Fibroblast of skin of back (primary cell): ENCODE measurements at regions not wholly inside any gene's neighbourhood (a gene's known extent, or its start where the extent isn't known, plus 50 kb on each side); places are given as distances from the start of the nearest gene placed in this dataset.
"Not testable (repeated sequence)": the region's sequence is repeated elsewhere in the genome, so short reads cannot be mapped to it uniquely, and the experiment has no call there.

ENCODE experiments used
- DNase-seq: peaks from one replicate; pipeline ENCODE4 v3.0.0-alpha.2; 2013

DNA sequence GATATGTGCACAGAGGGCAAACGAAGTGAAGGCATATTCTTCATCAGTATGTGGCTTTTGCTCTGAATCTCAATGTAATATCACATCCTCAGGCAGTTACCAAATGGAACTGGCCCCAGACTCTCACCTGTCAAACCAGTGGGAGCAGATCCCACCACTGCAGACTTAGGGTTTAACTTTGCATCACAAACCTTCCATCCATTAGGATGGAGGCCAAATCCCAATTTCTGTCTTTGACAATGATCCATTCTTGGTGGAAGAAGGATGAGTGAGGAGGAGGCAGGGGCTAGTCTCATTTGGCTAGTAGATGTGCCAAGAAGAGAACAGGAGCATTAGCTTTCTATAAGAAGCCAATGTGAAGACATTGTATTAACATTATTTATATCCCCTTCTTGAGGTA lies 413.5 kb upstream of the SPRY2 start:
- no peak for DNase-seq

DNA sequence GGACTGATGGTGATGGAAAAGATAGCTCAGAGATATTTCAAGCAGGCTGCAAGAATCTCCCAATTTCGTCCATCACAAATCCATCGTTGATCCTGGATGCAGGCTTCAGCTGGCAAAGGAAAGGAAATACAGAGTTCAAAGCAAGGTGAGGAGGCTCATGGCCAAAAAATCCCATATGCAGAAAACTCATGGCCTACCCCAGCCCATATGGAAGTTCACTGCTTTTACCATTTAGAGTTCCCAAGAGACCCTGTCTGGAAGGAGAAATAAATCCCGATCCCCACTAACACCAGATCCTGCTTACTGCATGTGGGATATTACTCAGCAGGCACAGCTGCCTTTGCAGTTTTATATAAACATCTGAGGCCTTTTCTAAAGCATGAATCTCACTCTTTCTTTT lies 412.9 kb upstream of the SPRY2 start:
- no peak for DNase-seq

DNA sequence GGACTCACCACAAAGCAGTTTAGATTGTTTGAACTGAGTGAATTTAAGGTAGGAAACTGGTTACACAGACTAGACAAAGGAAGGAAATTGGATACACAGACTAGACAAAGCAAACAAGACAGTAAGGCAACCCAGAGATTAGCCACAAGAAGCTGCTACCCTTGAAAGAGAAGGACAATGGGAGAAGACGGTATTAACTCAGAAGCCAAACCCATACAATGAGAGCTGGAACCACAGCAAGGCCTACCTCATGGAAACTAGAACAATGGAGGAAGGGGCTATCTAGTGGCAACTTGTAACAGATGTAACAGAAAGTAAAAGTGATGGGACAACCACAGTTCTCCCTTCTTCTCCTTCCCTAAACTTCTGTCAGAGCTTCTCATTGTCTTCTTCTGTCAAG lies 410.9 kb upstream of the SPRY2 start:
- DNase-seq: no peak

DNA sequence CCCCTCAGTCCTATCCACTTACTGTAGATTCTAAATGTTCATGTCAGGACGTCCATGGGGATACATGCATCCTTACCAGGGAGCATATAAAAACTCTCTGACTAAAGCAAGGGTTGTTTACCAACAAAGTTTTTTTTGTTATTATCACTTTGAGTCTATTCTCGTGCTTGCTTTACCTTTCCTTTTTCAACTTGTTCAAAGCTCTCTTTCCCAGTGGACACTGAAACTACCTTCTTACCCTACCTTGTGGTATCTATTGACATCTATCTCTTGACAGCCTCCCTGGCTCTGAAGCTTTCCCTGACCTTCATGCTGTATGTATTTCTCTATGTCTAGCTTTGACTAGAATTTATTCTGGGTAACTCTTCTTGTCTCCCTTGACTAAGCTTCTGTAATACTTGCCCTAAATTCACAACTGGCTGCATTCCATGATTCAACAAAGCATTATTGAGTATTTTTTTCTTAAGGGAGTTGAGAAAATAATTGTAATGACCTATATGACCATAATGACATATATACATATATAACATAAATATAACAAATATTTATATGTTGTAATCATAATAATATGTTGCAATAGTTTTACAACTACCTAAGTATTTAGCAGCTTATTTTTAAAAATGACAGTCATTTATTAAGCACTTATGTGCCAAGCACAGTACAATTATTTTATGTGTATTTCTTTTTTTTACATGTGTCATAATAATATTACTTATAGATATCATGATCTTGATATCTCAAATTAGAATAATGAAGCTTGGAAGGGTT lies 403.4 kb upstream of the SPRY2 start:
- no peak for DNase-seq

DNA sequence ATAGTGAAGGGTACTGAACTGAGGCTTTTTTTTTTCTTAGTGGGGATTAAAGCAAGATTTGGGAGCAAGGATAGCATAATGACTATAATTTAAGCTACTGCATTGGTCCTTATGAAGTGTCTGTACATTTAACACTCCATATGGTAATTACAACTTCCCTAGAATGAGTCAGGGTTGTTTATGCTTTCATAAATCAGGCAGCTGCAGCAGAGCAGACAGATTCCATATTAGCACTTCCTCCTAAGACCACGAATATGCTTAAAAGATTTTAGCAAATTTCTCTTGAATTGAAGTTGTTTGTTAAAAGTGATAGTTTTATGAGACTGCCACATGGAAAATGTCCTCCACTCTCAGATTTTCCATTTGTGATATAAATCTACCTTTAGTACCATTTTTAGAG lies 401.1 kb upstream of the SPRY2 start:
- DNase-seq: no peak

DNA sequence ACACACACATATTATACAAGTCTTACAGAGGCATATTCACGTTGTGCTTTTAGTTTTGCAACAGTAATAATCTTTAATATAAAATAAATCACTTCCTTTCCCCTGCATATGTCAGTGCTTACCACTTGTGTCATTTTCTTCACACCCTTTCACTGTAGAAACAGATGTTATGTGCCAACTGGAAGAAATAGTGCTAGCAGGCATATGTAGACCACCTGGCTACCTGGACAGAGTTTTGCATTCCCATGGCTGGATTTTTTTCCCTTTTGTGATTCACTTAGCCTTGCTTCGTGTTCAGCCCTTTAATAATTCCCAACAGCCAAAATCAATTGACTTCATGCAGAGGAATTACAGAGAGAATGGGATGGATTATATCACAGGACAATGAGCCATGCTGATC lies 399.1 kb upstream of the SPRY2 start:
- DNase-seq: no peak

DNA sequence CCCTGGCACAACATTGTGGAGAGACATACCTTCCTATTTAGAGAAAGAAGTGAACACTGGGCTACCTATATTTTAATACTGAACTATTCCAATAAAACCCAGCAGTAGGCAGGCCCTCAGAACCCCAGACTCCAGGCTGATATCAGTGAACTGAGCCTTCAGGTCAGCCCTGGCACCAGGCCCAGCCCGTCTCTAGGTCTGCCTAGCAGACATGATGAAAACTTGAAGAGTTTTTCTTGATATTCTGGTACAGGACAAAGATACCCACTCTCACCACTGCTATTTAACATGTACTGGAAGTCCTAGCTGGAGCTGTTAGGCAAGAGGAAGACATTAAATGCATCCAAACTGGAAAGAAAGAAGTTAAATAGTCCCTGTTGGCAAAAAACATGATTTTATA lies 396.6 kb upstream of the SPRY2 start:
- DNase-seq: no peak

DNA sequence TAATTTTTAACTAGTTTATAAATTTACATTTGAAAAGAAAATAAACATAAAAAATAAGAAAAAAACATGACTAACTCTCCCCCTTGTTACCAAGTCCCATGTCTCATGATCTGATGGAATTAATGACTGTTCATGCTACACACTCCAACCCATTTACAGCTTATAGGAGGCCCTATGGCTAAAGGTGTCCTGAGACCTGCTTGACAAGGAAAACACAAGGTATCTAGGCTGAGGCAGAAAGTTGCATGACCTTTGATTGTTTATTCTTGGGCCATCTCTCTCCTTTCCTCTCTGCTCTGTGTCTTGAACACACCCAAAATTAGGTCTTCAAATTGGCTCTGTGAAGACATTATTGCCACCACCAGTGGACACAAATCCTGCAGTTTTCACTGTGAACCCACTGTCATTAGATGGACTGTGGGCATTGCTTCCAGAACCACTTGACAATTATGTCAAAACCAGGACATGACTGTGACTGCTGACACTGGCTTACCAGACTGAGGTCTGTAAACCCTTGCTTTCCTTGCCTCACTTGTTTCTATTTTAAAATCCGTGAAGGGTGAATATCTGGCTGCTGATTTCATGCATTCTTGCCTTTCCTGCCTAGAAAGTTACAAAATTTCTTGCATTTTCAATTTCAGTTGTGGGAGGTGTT lies 386.5 kb upstream of the SPRY2 start:
- DNase-seq: no peak

DNA sequence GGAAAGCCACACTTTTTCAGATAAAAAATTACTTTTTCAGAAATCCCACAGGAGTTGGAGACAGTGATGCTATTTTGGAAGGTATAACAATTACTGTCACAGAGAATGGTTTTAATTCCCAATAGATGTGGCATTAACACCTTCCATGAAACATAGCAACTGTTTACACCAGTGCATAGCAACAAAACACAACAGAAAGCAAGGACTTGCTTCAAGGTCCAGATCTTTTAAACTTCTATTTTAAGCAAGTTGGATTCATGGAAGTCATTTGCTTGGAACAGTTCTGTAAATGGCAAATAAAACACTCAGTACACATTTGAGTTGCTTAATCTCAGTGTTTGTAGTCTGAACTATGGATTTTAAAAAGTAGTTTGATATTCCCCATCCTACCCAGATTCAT lies 385.9 kb upstream of the SPRY2 start:
- no peak for DNase-seq

DNA sequence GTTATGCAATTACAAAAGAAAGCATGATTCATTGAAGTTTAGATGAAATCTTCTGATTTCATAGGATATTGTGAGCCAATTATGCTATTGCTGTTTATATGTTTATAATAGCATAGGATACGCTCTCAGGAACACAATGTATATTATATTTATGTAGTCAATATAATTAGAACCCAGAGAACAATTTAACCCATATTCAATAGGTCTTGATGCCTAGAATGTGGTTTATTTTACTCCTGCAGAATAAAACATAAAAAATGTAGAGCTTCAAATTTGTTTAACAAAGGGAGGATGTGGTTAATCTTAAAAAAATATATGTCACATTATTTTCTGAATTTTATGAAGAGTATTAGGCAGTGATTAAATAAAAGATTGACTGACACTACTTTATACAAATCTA lies 380.8 kb upstream of the SPRY2 start:
- no peak for DNase-seq

DNA sequence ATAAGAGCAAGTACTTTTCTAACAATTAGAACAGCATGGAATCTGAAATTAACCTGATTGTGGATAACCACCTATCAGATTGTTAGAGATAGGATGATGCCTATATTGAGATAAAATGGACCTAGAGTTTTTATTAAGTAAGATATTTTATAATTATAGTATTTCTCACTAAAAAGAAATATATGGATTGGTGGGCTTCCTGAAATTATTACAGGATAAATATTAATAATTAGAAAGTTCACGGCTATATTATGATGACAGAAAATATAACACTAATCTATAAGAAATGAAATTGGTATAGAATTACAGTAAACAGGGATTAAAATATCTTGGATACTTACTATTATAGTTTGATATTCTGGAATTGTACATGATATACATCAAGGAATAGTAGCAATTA lies 378.0 kb upstream of the SPRY2 start:
- DNase-seq: no peak

DNA sequence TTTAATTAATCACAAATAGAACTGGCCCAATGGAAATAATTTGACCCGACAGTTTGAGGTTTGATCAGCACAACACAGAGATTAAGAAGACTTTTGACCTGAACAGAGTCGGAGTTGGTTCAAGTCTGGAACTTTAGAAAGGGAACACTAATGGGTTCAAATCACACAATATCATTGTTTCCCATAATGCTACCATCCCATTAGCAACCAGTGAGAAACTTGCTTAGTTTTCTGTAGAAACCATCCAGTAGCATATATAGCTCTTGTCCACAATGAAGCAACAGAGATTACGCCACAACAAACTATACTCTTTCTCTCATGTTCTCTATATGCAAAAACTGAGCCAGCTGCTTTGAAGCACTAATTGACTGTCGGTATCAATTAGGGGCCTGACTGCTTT lies 376.9 kb upstream of the SPRY2 start:
- DNase-seq: no peak

DNA sequence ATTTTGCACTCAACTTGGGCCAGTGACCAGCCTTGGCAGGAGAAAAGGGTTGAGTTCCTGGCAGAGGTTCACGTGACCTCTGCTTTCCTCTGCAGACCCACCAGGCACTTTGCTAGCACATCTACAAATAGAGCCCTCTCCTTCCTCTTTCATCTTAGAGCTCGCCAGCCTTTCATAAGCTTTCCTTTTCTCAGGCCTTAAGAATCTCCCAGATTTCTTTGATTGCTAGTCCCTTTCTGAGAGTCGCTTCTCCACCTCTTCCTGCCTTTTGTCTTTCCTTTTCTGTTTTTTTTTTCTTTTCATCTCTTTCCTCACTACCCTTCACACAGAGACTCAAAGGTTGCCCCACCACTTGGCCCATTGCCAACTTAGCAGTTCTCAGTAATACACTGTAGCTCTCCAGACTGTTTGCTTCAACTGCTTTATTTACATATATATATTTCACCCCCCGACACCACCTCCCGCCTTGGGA lies 375.7 kb upstream of the SPRY2 start:
- no peak for DNase-seq

DNA sequence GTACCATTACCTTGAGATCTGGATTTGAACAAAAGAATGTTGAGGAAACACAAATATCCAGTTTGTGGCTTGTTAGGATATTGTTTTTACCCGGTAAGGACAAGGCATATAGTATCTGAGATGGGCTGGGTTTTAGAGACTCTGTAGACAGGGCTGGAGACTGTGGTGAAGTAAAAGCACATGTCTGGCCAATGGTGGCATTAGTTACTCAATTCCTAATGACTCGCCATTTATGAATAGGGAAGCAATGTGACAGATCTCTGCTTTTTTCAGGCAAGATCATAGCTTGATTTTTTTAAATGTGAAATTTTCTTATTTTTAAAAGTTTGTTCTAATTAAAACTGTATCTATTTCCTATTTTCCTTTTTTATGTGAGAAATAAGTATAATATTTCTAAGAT lies 371.1 kb upstream of the SPRY2 start:
- no peak for DNase-seq

DNA sequence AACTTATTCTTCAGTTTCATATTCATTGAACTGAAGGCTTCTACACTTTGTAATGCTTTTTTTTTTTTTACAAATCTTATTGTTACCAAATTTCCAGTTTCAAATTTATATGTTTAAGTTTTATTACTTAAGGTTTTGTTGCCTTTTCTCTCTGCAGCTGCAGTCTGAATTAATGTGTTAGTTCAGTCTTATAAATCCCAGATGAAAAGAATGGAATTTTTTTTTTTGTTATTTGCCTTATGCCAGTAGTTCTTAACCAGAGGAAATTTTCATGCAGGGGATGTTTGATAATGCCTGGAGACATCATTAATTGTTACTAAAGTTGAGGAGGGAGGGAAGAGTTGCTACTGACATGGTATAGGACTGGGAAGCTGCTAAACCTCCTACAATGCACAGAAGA lies 367.9 kb upstream of the SPRY2 start:
- no peak for DNase-seq

DNA sequence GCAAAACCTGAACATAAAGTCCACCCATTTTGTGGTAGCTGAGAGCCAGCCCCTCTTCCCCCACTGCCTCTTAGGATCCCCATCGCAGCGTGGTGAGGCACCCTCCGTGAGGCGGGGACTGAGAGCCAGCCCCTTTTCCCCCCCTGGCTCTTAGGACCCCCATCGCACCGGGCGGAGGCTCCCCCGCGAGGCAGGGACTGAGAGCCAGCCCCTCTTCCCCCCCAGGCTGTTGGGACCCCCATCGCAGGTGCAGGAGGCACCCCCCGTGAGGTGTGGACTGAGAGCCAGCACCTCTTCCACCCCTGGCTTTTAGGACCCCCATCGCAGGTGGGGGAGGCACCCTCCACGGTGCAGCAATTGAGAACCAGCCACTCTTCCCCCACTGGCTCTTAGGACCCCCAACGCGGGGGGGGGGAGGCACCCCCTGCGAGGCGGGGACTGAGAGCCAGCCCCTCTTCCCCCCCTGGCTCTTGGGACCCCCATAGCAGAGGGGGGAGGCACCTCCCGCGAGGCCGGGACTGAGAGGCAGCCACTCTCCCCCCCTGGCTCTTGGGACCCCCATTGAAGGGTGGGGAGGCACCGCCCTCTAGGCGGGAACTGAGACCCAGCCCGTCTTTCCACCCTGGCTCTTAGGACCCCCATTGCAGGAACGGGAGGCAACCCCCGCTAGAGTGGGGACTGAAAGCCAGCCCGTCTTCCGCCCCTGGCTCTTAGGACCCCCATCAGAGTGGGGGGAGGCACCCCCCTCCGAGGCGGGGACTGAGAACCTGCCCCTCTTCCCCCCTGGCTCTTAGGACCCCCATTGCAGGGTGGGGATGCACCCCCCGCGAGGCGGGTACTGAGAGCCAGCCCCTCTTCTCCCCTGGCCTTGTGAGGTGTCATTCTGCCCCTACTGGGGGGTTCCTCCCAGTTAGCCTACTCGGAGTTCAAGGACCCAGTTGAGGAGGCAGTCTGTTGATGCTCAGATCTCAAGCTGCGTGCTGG lies 366.4 kb upstream of the SPRY2 start:
- DNase-seq: no peak

DNA sequence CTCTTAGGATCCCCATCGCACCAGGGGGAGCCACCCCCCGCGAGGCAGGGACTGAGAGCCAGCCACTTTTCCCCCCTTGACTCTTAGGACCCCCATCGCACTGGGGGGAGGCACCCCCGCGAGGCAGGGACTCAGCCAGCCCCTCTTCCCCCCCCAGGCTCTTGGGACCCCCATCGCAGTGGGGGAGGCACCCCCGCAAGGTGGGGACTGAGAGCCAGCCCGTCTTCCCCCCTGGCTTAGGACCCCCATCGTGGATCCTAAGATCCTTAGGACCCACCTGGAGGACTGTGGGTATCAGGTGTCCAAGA lies 365.2 kb upstream of the SPRY2 start:
- DNase-seq: no peak

DNA sequence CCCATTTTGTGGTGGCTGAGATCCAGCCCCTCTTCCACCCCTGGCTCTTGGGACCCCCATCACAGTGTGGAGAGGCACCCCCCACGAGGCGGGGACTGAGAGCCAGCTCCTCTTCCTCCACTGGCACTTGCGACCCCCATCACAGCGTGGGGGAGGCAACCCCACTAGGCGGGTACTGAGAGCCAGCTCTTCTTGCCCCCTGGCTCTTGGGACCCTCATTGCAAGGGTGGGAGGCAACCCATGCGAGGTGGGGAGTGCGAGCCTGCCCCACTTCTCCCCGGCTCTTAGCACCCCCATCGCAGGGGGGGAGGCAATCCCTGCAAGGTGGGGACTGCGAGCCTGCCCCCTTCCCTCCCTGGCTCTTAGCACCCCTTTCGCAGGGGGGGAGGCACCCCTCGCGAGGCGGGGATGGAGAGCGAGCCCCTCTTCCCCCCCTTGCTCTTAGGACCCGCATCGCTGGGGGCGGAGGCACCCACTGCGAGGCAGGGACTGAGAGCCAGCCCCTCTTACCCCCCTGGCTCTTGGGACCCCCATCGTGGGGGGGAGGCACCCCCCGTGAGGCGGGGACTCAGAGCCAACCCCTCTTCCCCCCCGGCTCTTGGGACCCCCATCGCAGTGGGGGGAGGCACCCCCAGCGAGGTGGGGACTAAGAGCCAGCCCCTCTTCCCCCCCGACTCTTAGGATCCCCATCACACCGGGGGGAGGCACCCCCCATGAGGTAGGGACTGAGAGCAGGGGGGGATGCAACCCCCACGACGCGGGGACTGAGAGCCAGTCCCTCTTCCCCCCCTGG lies 364.6 kb upstream of the SPRY2 start:
- no peak for DNase-seq

DNA sequence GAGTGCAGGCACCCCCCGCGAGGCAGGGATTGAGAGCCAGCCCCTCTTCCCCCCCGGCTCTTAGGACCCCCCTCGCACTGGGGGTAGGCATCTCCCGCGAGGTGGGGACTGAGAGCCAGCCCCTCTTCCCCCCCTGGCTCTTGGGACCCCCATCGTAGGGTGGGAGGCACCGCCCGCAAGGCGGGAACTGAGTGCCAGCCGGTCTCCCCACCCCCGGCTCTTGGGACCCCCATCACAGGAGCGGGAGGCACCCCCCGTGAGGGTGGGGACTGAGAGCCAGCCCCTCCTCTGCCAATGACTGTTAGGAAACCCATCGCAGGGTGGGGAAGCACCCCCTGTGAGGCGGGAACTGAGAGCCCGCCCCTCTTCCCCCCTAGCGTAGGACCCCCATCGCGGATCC lies 363.4 kb upstream of the SPRY2 start:
- no peak for DNase-seq

DNA sequence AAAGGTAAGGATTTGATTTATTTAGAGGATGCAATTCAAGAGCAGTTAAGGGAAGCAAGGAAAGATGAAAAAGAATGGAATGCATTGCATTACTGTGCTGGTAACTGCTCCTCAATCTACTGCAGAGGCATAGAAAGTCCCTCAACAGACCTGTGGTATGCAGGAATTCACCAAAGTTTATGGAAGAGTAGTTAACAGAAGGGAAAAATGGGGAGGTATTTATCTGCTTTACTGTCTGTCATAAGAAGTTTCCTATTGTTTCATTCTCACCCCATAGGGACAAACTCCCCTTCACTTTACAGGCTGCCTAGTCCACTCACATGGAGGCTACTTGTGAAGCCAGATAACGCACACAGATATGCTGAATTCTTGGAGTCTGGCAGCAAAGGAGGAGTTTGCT lies 354.9 kb upstream of the SPRY2 start:
- DNase-seq: no peak

DNA sequence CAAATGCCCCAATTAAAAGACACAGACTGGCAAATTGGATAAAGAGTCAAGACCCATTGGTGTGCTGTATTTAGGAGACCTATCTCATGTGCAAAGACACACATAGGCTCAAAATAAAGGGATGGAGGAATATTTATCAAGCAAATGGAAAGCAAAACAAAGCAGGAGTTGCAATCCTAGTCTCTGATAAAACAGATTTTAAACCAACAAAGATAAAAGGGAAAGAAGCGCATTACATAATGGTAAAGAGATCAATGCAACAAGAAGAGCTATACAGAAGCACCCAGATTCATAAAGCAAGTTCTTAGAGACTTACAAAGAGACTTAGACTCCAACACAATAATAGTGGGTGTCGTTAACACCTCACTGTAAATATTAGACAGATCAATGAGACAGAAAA lies 350.9 kb upstream of the SPRY2 start:
- not testable (repeated sequence) for DNase-seq

DNA sequence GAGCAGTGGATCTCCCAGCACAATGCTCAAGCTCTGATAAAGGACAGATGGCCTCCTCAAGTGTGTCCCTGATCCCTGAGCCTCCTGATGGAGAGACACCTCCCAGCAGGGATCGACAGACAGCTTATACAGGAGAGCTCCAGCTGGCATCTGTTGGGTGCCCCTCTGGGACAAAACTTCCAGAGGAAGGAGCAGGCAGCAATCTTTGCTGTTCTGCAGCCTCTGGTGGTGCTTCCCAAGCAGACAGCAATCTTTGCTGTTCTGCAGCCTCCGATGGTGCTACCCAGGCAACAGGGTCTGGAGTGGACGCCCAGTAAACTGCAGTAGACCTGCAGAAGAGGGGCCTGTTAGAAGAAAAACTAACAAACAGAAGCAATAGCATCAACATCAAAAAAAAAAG lies 349.3 kb upstream of the SPRY2 start:
- no peak for DNase-seq

DNA sequence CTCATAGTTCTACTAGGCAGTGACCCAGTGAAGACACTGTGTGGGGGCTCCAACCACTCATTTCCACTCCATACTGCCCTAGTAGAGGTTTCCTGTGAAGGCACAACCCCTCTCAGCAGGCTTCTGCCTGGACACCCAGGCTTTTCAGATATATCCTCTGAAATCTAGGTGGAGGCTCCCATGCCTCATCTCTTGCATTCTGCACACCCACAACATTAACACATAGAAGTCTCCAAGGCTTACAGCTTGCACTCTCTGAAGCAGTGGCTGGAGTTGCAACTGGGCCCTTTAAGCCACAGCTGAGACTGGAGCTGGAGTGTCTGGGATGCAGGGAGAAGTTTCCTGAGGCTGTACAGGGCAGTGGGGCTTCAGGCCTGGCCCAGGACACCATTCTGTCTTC lies 347.7 kb upstream of the SPRY2 start:
- DNase-seq: no peak
